SU-DHL-6 (cell line): ENCODE measurements at regions not wholly inside any gene's neighbourhood (a gene's known extent, or its start where the extent isn't known, plus 50 kb on each side); places are given as distances from the start of the nearest gene placed in this dataset.

Experiments
- CTCF ChIP-seq: fragments of 200-600 bp; sonication (generic); IDR thresholded peaks from one replicate; pipeline ENCODE4 v1.5.1; 2017; ENCODE audit warnings: antibody characterized with exemption, mild to moderate bottlenecking, low read length, moderate library complexity; ENCODE audit not compliant: insufficient read depth, poor library complexity, severe bottlenecking
- EZH2phosphoT487 ChIP-seq: fragments of 200-600 bp; sonication (generic), shearing (Covaris generic); conservative IDR thresholded peaks from 2 replicates; pipeline ENCODE4 v1.6.1; 2018; ENCODE audit warnings: mild to moderate bottlenecking, antibody characterized with exemption, low read length, moderate library complexity, mixed read lengths

DNA sequence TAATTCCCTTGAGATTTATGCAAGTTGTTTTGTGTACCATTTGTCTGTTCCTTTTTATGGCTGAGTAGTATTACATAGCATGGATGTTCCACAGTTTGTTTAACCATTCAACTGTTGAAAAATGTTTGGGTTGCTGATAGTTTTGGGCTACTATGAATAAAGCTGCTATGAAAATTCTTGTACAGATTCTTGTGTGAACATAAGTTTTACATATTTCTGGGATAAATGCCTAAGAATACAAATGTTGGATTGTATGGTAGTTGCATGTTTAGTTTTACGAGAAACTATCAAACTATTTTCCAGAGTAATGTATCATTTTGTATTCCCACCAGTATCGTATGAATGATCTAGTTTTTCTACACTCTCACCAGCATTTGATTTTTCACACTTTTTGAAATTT is 407.3 kb downstream of the PLCL1 start:
- TF ChIP-seq CTCF: no peak
- no peak for TF ChIP-seq EZH2phosphoT487
